Lower leg skin (tissue), 3 donors: ENCODE measurements at regions not wholly inside any gene's neighbourhood (a gene's known extent, or its start where the extent isn't known, plus 50 kb on each side); places are given as distances from the start of the nearest gene placed in this dataset.

Experiments
- CTCF ChIP-seq, 3 donors: fragments of 450-650 bp; IDR thresholded peaks; one replicate each; pipeline ENCODE4 v1.5.1; 2016; ENCODE audit warnings: antibody characterized with exemption in 3 of 3, mild to moderate bottlenecking in 3 of 3, moderate library complexity in 2 of 3
- POLR2A ChIP-seq, 2 donors: fragments of 450-650 bp; IDR thresholded peaks; one replicate each; pipeline ENCODE4 v1.6.1; 2016 to 2017; ENCODE audit warnings: antibody characterized with exemption in 2 of 2, mild to moderate bottlenecking in 1 of 2, moderate library complexity in 1 of 2

- TF ChIP-seq CTCF (IDR thresholded peaks at IDR 0.05): no peak
- no peak for TF ChIP-seq POLR2A (IDR thresholded peaks at IDR 0.05)
Measured at GRCh38 chr5:18607570-18607969, 973.3 kb downstream of the TAF11L14 start.
